H9 (cell line): ENCODE measurements at regions not wholly inside any gene's neighbourhood (a gene's known extent, or its start where the extent isn't known, plus 50 kb on each side); places are given as distances from the start of the nearest gene placed in this dataset.

Source experiments
- DNase-seq: peaks from one replicate; pipeline ENCODE4 v3.0.0-alpha.2; 2017
- H2AFZ ChIP-seq: one replicate; pipeline ENCODE4 v1.6.1; 2013; ENCODE audit warnings: mild to moderate bottlenecking, low read length, control low read depth, moderate library complexity
- H2AK5ac ChIP-seq: 2 replicates; pipeline ENCODE4 v1.6.1; 2013; ENCODE audit warnings: low read length, control low read depth, mixed read lengths; ENCODE audit not compliant: insufficient read length
- H2BK120ac ChIP-seq: one replicate; pipeline ENCODE4 v1.6.1; 2013; ENCODE audit warnings: low read depth, mild to moderate bottlenecking, low read length, control low read depth, inconsistent platforms; ENCODE audit not compliant: poor library complexity, severe bottlenecking
- H2BK12ac ChIP-seq: 2 replicates; pipeline ENCODE4 v1.6.1; 2013; ENCODE audit warnings: low read length, control low read depth, mixed read lengths, low read depth; ENCODE audit not compliant: insufficient read length
- H2BK15ac ChIP-seq: 2 replicates; pipeline ENCODE4 v1.6.1; 2013; ENCODE audit warnings: low read depth, low read length, control low read depth
- H2BK20ac ChIP-seq: one replicate; pipeline ENCODE4 v1.6.1; 2013; ENCODE audit warnings: low read depth, mild to moderate bottlenecking, low read length, control low read depth, inconsistent platforms; ENCODE audit not compliant: poor library complexity, severe bottlenecking
- H2BK5ac ChIP-seq: 2 replicates; pipeline ENCODE4 v1.6.1; 2013; ENCODE audit warnings: low read length, control low read depth, mixed read lengths; ENCODE audit not compliant: insufficient read length
- H3K14ac ChIP-seq: 2 replicates; pipeline ENCODE4 v1.6.1; 2013; ENCODE audit warnings: low read length, control low read depth; ENCODE audit not compliant: insufficient read depth
- H3K18ac ChIP-seq: 2 replicates; pipeline ENCODE4 v1.6.1; 2013; ENCODE audit warnings: low read depth, mild to moderate bottlenecking, mixed read lengths, low read length, control low read depth; ENCODE audit not compliant: insufficient read length
- H3K23ac ChIP-seq: 2 replicates; pipeline ENCODE4 v1.6.1; 2013; ENCODE audit warnings: low read length, control low read depth, mixed read lengths, low read depth; ENCODE audit not compliant: insufficient read length
- H3K23me2 ChIP-seq: 2 replicates; pipeline ENCODE4 v1.6.1; 2013; ENCODE audit warnings: low read depth, mild to moderate bottlenecking, mixed read lengths, low read length, control low read depth; ENCODE audit not compliant: insufficient read length, poor library complexity, severe bottlenecking
- H3K27ac ChIP-seq: 2 replicates; pipeline ENCODE4 v1.5.1; 2013; ENCODE audit warnings: low read length, control low read depth, mixed read lengths, low read depth; ENCODE audit not compliant: insufficient read length
- H3K27me3 ChIP-seq: 2 replicates; pipeline ENCODE4 v1.6.1; 2013; ENCODE audit warnings: low read length, control low read depth, inconsistent platforms; ENCODE audit not compliant: insufficient read depth
- H3K4ac ChIP-seq: 2 replicates; pipeline ENCODE4 v1.6.1; 2013; ENCODE audit warnings: low read depth, mild to moderate bottlenecking, control low read depth, inconsistent platforms, low read length, moderate library complexity
- H3K4me1 ChIP-seq: 2 replicates; pipeline ENCODE4 v1.6.1; 2013; ENCODE audit warnings: low read length, control low read depth, inconsistent platforms; ENCODE audit not compliant: insufficient read depth
- H3K4me2 ChIP-seq: 2 replicates; pipeline ENCODE4 v1.6.1; 2013; ENCODE audit warnings: low read length, control low read depth, mixed read lengths; ENCODE audit not compliant: insufficient read length, insufficient read depth
- H3K56ac ChIP-seq: 2 replicates; pipeline ENCODE4 v1.6.1; 2013; ENCODE audit warnings: low read depth, mild to moderate bottlenecking, mixed read lengths, low read length, control low read depth; ENCODE audit not compliant: insufficient read length
- H3K79me1 ChIP-seq: 2 replicates; pipeline ENCODE4 v1.6.1; 2013; ENCODE audit warnings: low read depth, mild to moderate bottlenecking, moderate library complexity, low read length, control low read depth, inconsistent platforms; ENCODE audit not compliant: insufficient read depth, poor library complexity, severe bottlenecking
- H3K79me2 ChIP-seq: 2 replicates; pipeline ENCODE4 v1.6.1; 2013; ENCODE audit warnings: low read length, control low read depth, inconsistent platforms; ENCODE audit not compliant: insufficient read depth
- H3K9ac ChIP-seq: 2 replicates; pipeline ENCODE4 v1.6.1; 2013; ENCODE audit warnings: low read length, control low read depth, mixed read lengths; ENCODE audit not compliant: insufficient read length; ENCODE audit errors: extremely low read depth
- H3K9me3 ChIP-seq: one replicate; pipeline ENCODE4 v1.6.1; 2013; ENCODE audit warnings: low read depth, low read length, inconsistent platforms; ENCODE audit not compliant: control insufficient read depth
- H3T11ph ChIP-seq: one replicate; pipeline ENCODE4 v1.6.1; 2013; ENCODE audit warnings: mild to moderate bottlenecking, low read length, control low read depth, inconsistent platforms
- H4K20me1 ChIP-seq: one replicate; pipeline ENCODE4 v1.6.1; 2013; ENCODE audit not compliant: control insufficient read depth, insufficient read length, insufficient read depth
- H4K5ac ChIP-seq: 2 replicates; pipeline ENCODE4 v1.6.1; 2013; ENCODE audit warnings: low read depth, mild to moderate bottlenecking, mixed read lengths, low read length, control low read depth; ENCODE audit not compliant: insufficient read length
- H4K8ac ChIP-seq: replicated peaks from 2 replicates; pipeline ENCODE4 v1.6.1; 2013; ENCODE audit warnings: low read length, control low read depth, mixed read lengths, low read depth; ENCODE audit not compliant: insufficient read length
- H4K91ac ChIP-seq: 2 replicates; pipeline ENCODE4 v1.6.1; 2013; ENCODE audit warnings: low read depth, mild to moderate bottlenecking, moderate library complexity, mixed read lengths, low read length, control low read depth; ENCODE audit not compliant: insufficient read length
- H3K27ac Mint-ChIP-seq, 3 experiments: 2 replicates in 2 of 3; 3 replicates in 1 of 3; pipeline ENCODE4 v1.8.0; 2020 to 2021; ENCODE audit warnings: mixed read lengths in 3 of 3, mild to moderate bottlenecking in 1 of 3, moderate library complexity in 1 of 3
- H3K27me3 Mint-ChIP-seq: 2 replicates; pipeline ENCODE4 v1.8.0; 2021; ENCODE audit warnings: low read depth, mild to moderate bottlenecking, moderate library complexity, mixed read lengths
- H3K36me3 Mint-ChIP-seq, 3 experiments: 2 replicates in 2 of 3; 3 replicates in 1 of 3; pipeline ENCODE4 v1.8.0; 2020 to 2021; ENCODE audit warnings: low read depth in 3 of 3, mixed read lengths in 3 of 3; ENCODE audit not compliant: insufficient read depth in 1 of 3
- H3K4me1 Mint-ChIP-seq, 2 experiments: 2 replicates each; pipeline ENCODE4 v1.8.0; 2020; ENCODE audit warnings: mixed read lengths in 2 of 2
- H3K4me3 Mint-ChIP-seq, 2 experiments: 2 replicates in 1 of 2; 3 replicates in 1 of 2; pipeline ENCODE4 v1.8.0; 2020 to 2021; ENCODE audit warnings: mild to moderate bottlenecking in 2 of 2, mixed read lengths in 2 of 2, moderate library complexity in 1 of 2
- H3K9me3 Mint-ChIP-seq, 2 experiments: 2 replicates in 1 of 2; 3 replicates in 1 of 2; pipeline ENCODE4 v1.8.0; 2020; ENCODE audit warnings: mild to moderate bottlenecking in 2 of 2, mixed read lengths in 2 of 2, moderate library complexity in 1 of 2
- CTCF ChIP-seq: fragments of 200-600 bp; sonication (generic); conservative IDR thresholded peaks from 3 replicates; pipeline ENCODE4 v1.8.0; 2021; ENCODE audit warnings: antibody characterized with exemption, mild to moderate bottlenecking
- WGBS: extraction: QIAGEN DNeasy Blood & Tissue Kit; methylation state at CpG from one replicate; pipeline ENCODE4 v1.1.7; 2013; ENCODE audit warnings: missing lambda C conversion rate, low lambda C conversion rate, mixed read lengths; ENCODE audit not compliant: insufficient read length; ENCODE audit errors: extremely low coverage; 5-methylcytosine and 5-hydroxymethylcytosine counted together

GRCh38 chrX:106100442-106100841 lies 61.9 kb upstream of the SERPINA7 start:
- Histone ChIP-seq H4K91ac (no peak overlapping the region), H3K4me2 (no peak overlapping the region), H3K27me3 (no peaks in the 10 kb centered on the region), H3K9ac (no peak overlapping the region), H3K79me2 (no peaks in the 10 kb centered on the region), H2BK20ac (no peak overlapping the region), H4K20me1 (no peaks in the 10 kb centered on the region), H3K79me1 (no peaks in the 10 kb centered on the region), H2BK12ac (no peak overlapping the region), H3K14ac (no peak overlapping the region), H2BK5ac (no peak overlapping the region), H3K23me2 (no peaks in the 10 kb centered on the region), H3K4me1 (no peaks in the 10 kb centered on the region), H2AK5ac (no peak overlapping the region), H3K23ac (no peak overlapping the region), H4K8ac (no peak overlapping the region), H3K56ac (no peak overlapping the region), H4K5ac (no peak overlapping the region), H2BK120ac (no peak overlapping the region), H3K9me3 (peaks cover 39% of the 10 kb centered on the region), H3K18ac (no peak overlapping the region), H2BK15ac (no peak overlapping the region), H2AFZ (no peak overlapping the region), H3T11ph (no peak overlapping the region), H3K4ac (no peak overlapping the region), H3K27ac (no peak overlapping the region)
- no peaks in the 10 kb centered on the region for H3K4me1 Mint-ChIP-seq
- H3K27ac Mint-ChIP-seq, result no peak overlapping the region
- DNase-seq, result no peak
- no peaks in the 10 kb centered on the region; the same call in 1 of the 2 replicates for H3K27me3 Mint-ChIP-seq
- peaks cover 0 to 24% (median 3%) of the 10 kb centered on the region in 3 experiments for H3K36me3 Mint-ChIP-seq
- H3K9me3 Mint-ChIP-seq, result peaks cover 82 to 95% of the 10 kb centered on the region in 2 experiments
- no CpG with 5 or more reads among the region's 3 CpGs for WGBS
- no peak overlapping the region for H3K4me3 Mint-ChIP-seq
- TF ChIP-seq CTCF, result no peak
